NCI-H345 (cell line): ENCODE measurements at regions not wholly inside any gene's neighbourhood (a gene's known extent, or its start where the extent isn't known, plus 50 kb on each side); places are given as distances from the start of the nearest gene placed in this dataset.
A peak's percentile ranks its signal among the peaks of the same experiment; 100 is the strongest.
"Not testable (repeated sequence)": the region's sequence is repeated elsewhere in the genome, so short reads cannot be mapped to it uniquely, and the experiment has no call there.

Source experiments
- DNase-seq: peaks from one replicate; lab custom pipeline; 2025; lab: John Stamatoyannopoulos, UW

- DNase-seq, result no peak
Measured at GRCh38 chr1:56120021-56120420, 459.3 kb downstream of the PLPP3 start.

- DNase-seq, result not testable (repeated sequence)
Measured at GRCh38 chr1:56118676-56119075, 460.7 kb downstream of the PLPP3 start.

- DNase-seq, result no peak
Measured at GRCh38 chr1:56115701-56116100, 463.7 kb downstream of the PLPP3 start.

GRCh38 chr1:56113679-56114078, 465.7 kb downstream of the PLPP3 start:
- no peak for DNase-seq

GRCh38 chr1:56107275-56107638, 472.1 kb downstream of the PLPP3 start:
- peak; percentile 44 for DNase-seq

GRCh38 chr1:56106531-56107274, 472.7 kb downstream of the PLPP3 start:
- peak; percentile 44 for DNase-seq

- no peak for DNase-seq
Measured at GRCh38 chr1:56105397-56105796, 474.0 kb downstream of the PLPP3 start.

GRCh38 chr1:56099766-56100265, 479.5 kb downstream of the PLPP3 start:
- DNase-seq, result no peak

- no peak for DNase-seq
Measured at GRCh38 chr1:56098946-56099345, 480.4 kb downstream of the PLPP3 start.

GRCh38 chr1:56097713-56098112, 481.6 kb downstream of the PLPP3 start:
- no peak for DNase-seq

- DNase-seq, result no peak
Measured at GRCh38 chr1:56095696-56096665, 483.4 kb downstream of the PLPP3 start.

- DNase-seq, result no peak
Measured at GRCh38 chr1:56094168-56094567, 485.2 kb downstream of the PLPP3 start.

GRCh38 chr1:56092684-56093570, 486.4 kb downstream of the PLPP3 start:
- no peak for DNase-seq

GRCh38 chr1:56089826-56090225, 489.5 kb downstream of the PLPP3 start:
- not testable (repeated sequence) for DNase-seq

- DNase-seq, result no peak
Measured at GRCh38 chr1:56084246-56084645, 495.1 kb downstream of the PLPP3 start.

- no peak for DNase-seq
Measured at GRCh38 chr1:56081736-56082135, 497.6 kb downstream of the PLPP3 start.

- no peak for DNase-seq
Measured at GRCh38 chr1:56081173-56081572, 498.2 kb downstream of the PLPP3 start.

- no peak for DNase-seq
Measured at GRCh38 chr1:56080123-56080522, 499.2 kb downstream of the PLPP3 start.

GRCh38 chr1:56079391-56079790, 500.0 kb downstream of the PLPP3 start:
- no peak for DNase-seq

GRCh38 chr1:56077206-56077605, 502.2 kb downstream of the PLPP3 start:
- no peak for DNase-seq

GRCh38 chr1:56074007-56074651, 505.2 kb downstream of the PLPP3 start:
- DNase-seq, result no peak
